Mesendoderm (in vitro differentiated cells): ENCODE measurements at regions not wholly inside any gene's neighbourhood (a gene's known extent, or its start where the extent isn't known, plus 50 kb on each side); places are given as distances from the start of the nearest gene placed in this dataset.

ENCODE experiments used
- DNase-seq: peaks from one replicate; pipeline ENCODE4 v3.0.0; 2013
- H2AK5ac ChIP-seq: 2 replicates; pipeline ENCODE4 v1.6.1; 2013; ENCODE audit warnings: low read length, inconsistent platforms
- H2BK120ac ChIP-seq: 2 replicates; pipeline ENCODE4 v1.6.1; 2013; ENCODE audit warnings: low read depth, mild to moderate bottlenecking, low read length, moderate library complexity, mixed read lengths
- H2BK15ac ChIP-seq: replicated peaks from 2 replicates; pipeline ENCODE4 v1.6.1; 2013; ENCODE audit warnings: low read depth, mild to moderate bottlenecking, moderate library complexity
- H2BK5ac ChIP-seq: 2 replicates; pipeline ENCODE4 v1.6.1; 2013; ENCODE audit warnings: low read length, inconsistent platforms
- H3K18ac ChIP-seq: 2 replicates; pipeline ENCODE4 v1.6.1; 2013; ENCODE audit warnings: mild to moderate bottlenecking, low read length, mixed read lengths
- H3K23ac ChIP-seq: one replicate; pipeline ENCODE4 v1.6.1; 2013; ENCODE audit warnings: low read length
- H3K27ac ChIP-seq: 2 replicates; pipeline ENCODE4 v1.5.1; 2013; ENCODE audit warnings: low read depth, mild to moderate bottlenecking, inconsistent platforms, low read length, moderate library complexity
- H3K27me3 ChIP-seq: 2 replicates; pipeline ENCODE4 v1.6.1; 2013; ENCODE audit warnings: low read length, control low read depth, mild to moderate bottlenecking, inconsistent platforms; ENCODE audit not compliant: insufficient read depth, poor library complexity
- H3K36me3 ChIP-seq: 2 replicates; pipeline ENCODE4 v1.6.1; 2013; ENCODE audit warnings: low read length, inconsistent platforms; ENCODE audit not compliant: control insufficient read depth, insufficient read depth
- H3K4ac ChIP-seq: one replicate; pipeline ENCODE4 v1.6.1; 2013; ENCODE audit warnings: low read depth, mild to moderate bottlenecking, low read length, moderate library complexity
- H3K4me1 ChIP-seq: 2 replicates; pipeline ENCODE4 v1.6.1; 2013; ENCODE audit warnings: low read depth, low read length, inconsistent platforms; ENCODE audit not compliant: control insufficient read depth
- H3K4me2 ChIP-seq: 2 replicates; pipeline ENCODE4 v1.6.1; 2013; ENCODE audit warnings: low read length
- H3K4me3 ChIP-seq: 2 replicates; pipeline ENCODE4 v1.5.1; 2013; ENCODE audit warnings: mild to moderate bottlenecking, low read length
- H3K56ac ChIP-seq: one replicate; pipeline ENCODE4 v1.6.1; 2013; ENCODE audit warnings: low read length
- H3K79me1 ChIP-seq: 2 replicates; pipeline ENCODE4 v1.6.1; 2013; ENCODE audit warnings: low read length, inconsistent platforms
- H3K79me2 ChIP-seq: 2 replicates; pipeline ENCODE4 v1.6.1; 2013; ENCODE audit warnings: mild to moderate bottlenecking, low read length; ENCODE audit not compliant: control insufficient read depth, insufficient read depth
- H3K9ac ChIP-seq: 2 replicates; pipeline ENCODE4 v1.6.1; 2013; ENCODE audit warnings: low read length, inconsistent platforms
- H4K5ac ChIP-seq: one replicate; pipeline ENCODE4 v1.6.1; 2013; ENCODE audit warnings: low read length
- H4K8ac ChIP-seq: one replicate; pipeline ENCODE4 v1.6.1; 2013; ENCODE audit warnings: low read depth, mild to moderate bottlenecking, control low read depth, low read length, moderate library complexity
- WGBS: extraction: QIAGEN DNeasy Blood & Tissue Kit; methylation state at CpG from one replicate; pipeline ENCODE4 v1.1.7; 2013; ENCODE audit warnings: low lambda C conversion rate, missing lambda C conversion rate; ENCODE audit not compliant: insufficient coverage; ENCODE audit errors: extremely low coverage; 5-methylcytosine and 5-hydroxymethylcytosine counted together

DNA sequence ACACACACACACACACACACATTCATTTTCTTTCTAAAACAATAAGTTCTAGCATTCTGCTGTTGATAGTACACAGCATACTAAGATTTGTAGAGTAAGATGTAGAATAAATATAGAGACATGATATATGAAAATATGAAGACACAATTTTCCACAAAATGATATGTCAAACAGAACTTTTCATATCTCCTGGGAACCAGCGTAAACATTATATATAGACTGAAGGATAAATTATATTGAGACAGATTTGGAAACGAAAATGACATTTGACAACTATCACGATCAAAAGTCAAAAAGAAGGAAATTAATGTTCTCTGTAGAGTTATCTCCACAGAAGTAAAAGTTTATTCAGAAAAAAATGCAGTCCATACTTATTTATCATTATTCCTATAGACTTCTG is 1605.7 kb upstream of the SLC10A2 start:
- no CpG with 5 or more reads among the region's 3 CpGs for WGBS
- no peak overlapping the region for H2BK5ac ChIP-seq
- H2BK120ac ChIP-seq = no peak overlapping the region

DNA sequence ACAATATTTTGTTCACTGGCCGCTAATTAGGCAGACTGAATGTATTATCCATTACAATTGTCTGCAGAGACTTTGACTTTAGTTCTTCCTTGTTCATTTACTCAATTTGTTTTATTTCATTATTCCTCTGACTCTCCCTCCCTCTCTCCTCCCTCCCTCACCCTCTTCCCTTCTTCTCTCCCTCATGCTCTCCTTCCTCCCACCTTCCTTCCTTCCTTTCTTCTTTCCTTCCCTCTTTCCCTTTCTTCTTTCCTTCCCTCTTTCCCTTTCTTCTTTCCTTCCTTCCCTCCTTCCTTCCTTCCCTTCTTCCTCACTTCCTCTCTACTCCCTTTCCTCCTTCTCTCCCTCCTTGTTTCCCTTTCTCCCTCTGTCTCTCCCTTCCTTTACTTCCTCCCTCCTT is 1591.0 kb upstream of the SLC10A2 start:
- H4K8ac ChIP-seq = no peak overlapping the region
- H2AK5ac ChIP-seq = no peak overlapping the region
- H3K9ac ChIP-seq = no peak overlapping the region
- H3K27me3 ChIP-seq = no peaks in the 10 kb centered on the region
- H3K36me3 ChIP-seq = no peaks in the 10 kb centered on the region
- WGBS = no CpG with 5 or more reads among the region's 1 CpG
- H3K27ac ChIP-seq = no peak overlapping the region
- H3K4me1 ChIP-seq = no peaks in the 10 kb centered on the region
- H3K4ac ChIP-seq = no peak overlapping the region
- no peaks in the 10 kb centered on the region for H3K79me2 ChIP-seq
- H3K4me2 ChIP-seq = no peak overlapping the region
- H2BK5ac ChIP-seq = no peak overlapping the region
- no peak overlapping the region for H3K56ac ChIP-seq
- DNase-seq = no peak
- H3K4me3 ChIP-seq = no peak overlapping the region
- H2BK15ac ChIP-seq = no peak overlapping the region
- H4K5ac ChIP-seq = no peak overlapping the region
- no peak overlapping the region for H3K23ac ChIP-seq
- H3K79me1 ChIP-seq = no peaks in the 10 kb centered on the region
- H2BK120ac ChIP-seq = no peak overlapping the region
- no peak overlapping the region for H3K18ac ChIP-seq

More for the DNA sequence above, 1605.7 kb upstream of the SLC10A2 start:
- Histone ChIP-seq H3K56ac (no peak overlapping the region), H2BK15ac (no peak overlapping the region), H3K79me2 (no peaks in the 10 kb centered on the region), H3K23ac (no peak overlapping the region), H3K36me3 (no peaks in the 10 kb centered on the region), H3K4me2 (no peak overlapping the region), H3K4me1 (no peaks in the 10 kb centered on the region), H3K27me3 (no peaks in the 10 kb centered on the region), H3K9ac (no peak overlapping the region), H3K4me3 (no peak overlapping the region), H2AK5ac (no peak overlapping the region), H4K8ac (no peak overlapping the region), H3K27ac (no peak overlapping the region), H4K5ac (no peak overlapping the region), H3K4ac (no peak overlapping the region), H3K79me1 (no peaks in the 10 kb centered on the region), H3K18ac (no peak overlapping the region)
- no peak for DNase-seq

DNA sequence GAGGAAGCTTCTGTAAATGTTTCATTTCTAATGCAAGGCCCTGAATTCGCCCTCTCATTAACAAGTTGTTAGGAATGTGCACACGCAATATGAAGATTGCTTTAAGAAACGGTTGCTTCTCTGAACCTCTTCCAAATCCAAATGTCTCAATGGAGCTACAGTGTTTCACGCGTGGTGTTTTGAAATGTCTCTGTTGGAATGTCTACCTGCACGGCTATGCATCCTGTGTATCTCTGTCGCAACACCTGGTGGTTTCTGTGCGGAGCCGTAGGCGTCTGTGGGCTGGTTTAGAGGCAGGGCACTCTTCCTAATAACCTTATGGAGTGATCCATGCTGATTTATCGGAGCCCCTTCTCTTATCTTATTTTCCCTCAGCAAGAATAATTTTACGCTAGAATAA is 1584.2 kb upstream of the SLC10A2 start:
- Histone ChIP-seq H2BK15ac (no peak overlapping the region), H2BK5ac (no peak overlapping the region), H3K4me1 (no peaks in the 10 kb centered on the region), H3K79me2 (no peaks in the 10 kb centered on the region), H4K8ac (no peak overlapping the region), H3K23ac (no peak overlapping the region), H3K9ac (no peak overlapping the region), H4K5ac (no peak overlapping the region), H3K79me1 (no peaks in the 10 kb centered on the region), H3K18ac (no peak overlapping the region), H3K4me2 (no peak overlapping the region), H3K36me3 (no peaks in the 10 kb centered on the region), H3K4me3 (no peak overlapping the region), H3K27ac (no peak overlapping the region), H3K27me3 (no peaks in the 10 kb centered on the region), H3K4ac (no peak overlapping the region), H2BK120ac (no peak overlapping the region), H3K56ac (no peak overlapping the region), H2AK5ac (no peak overlapping the region)
- WGBS = no CpG with 5 or more reads among the region's 12 CpGs
- DNase-seq = no peak

DNA sequence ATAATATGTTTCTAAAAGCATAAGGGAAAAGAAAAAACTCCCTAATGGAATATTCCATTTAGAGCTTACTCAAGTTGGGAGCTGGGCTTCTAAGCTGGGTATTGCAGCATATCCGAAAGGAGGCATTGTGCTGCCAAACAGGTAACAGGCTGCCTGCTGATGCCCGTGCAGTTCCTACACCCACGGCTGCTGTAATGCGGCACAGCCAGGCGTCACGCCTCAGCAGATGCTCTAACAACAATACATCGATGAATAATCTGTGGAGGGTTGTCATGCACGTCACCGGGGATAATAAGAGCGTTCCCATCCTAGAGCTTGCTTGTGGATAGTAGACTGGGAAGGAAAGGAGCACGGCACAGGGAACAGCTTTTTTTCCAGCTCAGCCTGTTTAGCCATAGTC is 1582.1 kb upstream of the SLC10A2 start:
- Histone ChIP-seq H3K56ac (no peak overlapping the region), H2BK15ac (no peak overlapping the region), H3K4me2 (no peak overlapping the region), H2BK120ac (no peak overlapping the region), H3K36me3 (no peaks in the 10 kb centered on the region), H2AK5ac (no peak overlapping the region), H3K79me2 (no peaks in the 10 kb centered on the region), H4K8ac (no peak overlapping the region), H3K79me1 (no peaks in the 10 kb centered on the region), H3K4me1 (no peaks in the 10 kb centered on the region), H3K4ac (no peak overlapping the region), H3K27me3 (no peaks in the 10 kb centered on the region), H3K4me3 (no peak overlapping the region), H2BK5ac (no peak overlapping the region), H3K23ac (no peak overlapping the region), H4K5ac (no peak overlapping the region), H3K27ac (no peak overlapping the region), H3K18ac (no peak overlapping the region), H3K9ac (no peak overlapping the region)
- no peak for DNase-seq
- WGBS = no CpG with 5 or more reads among the region's 11 CpGs

DNA sequence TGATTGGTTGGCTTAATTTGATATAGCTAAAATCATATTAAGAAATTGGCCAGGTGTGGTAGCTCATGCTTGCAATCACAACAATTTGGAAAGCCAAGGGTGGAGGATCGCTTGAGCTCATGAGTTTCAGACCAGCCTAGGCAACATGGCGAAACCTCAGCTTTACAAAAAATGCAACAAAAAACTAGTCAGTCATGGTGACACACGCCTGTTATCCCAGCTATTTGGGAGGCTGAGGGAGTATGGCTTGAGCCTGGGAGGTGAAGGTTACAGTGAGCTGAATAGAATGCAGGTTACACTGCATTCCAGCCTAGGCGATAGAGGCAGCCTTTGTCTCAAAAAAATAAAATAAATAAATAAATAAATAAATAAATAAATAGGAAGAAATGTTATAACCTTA is 1579.6 kb upstream of the SLC10A2 start:
- Histone ChIP-seq H2BK5ac (no peak overlapping the region), H4K5ac (no peak overlapping the region), H2AK5ac (no peak overlapping the region), H2BK15ac (no peak overlapping the region), H3K9ac (no peak overlapping the region), H3K79me2 (no peaks in the 10 kb centered on the region), H3K36me3 (no peaks in the 10 kb centered on the region), H3K23ac (no peak overlapping the region), H3K4me1 (no peaks in the 10 kb centered on the region), H3K4me2 (no peak overlapping the region), H3K79me1 (no peaks in the 10 kb centered on the region), H3K18ac (no peak overlapping the region), H3K27ac (no peak overlapping the region), H3K4me3 (no peak overlapping the region), H3K4ac (no peak overlapping the region), H4K8ac (no peak overlapping the region), H3K27me3 (no peaks in the 10 kb centered on the region), H2BK120ac (no peak overlapping the region), H3K56ac (no peak overlapping the region)
- no CpG with 5 or more reads among the region's 4 CpGs for WGBS
- DNase-seq = peak; percentile 12

DNA sequence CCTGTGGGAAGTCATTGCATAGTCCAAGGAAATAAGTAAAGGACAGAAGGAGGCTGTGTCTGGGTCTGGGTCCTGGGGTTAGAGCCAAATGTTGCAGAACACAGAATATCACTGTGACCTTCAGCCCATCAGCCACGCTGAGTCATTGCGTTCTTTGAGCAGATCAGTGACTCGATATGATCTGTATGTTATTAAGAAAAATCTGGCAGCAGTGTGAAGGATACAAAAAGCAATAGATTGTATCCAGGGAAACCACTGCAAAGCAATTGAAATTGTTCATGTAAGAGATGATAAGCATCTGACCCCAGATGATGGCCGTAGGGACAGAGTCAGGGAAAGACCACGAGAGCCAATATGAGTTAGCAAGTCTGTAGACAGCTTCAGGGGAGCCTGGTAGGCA is 1575.1 kb upstream of the SLC10A2 start:
- H2BK15ac ChIP-seq = no peak overlapping the region
- no peak overlapping the region for H3K4ac ChIP-seq
- H3K4me3 ChIP-seq = no peak overlapping the region
- no peak overlapping the region for H3K23ac ChIP-seq
- no peak overlapping the region for H3K9ac ChIP-seq
- no peak overlapping the region for H3K27ac ChIP-seq
- no peak overlapping the region for H2AK5ac ChIP-seq
- DNase-seq = no peak
- no peak overlapping the region for H4K5ac ChIP-seq
- no peaks in the 10 kb centered on the region for H3K27me3 ChIP-seq
- no peak overlapping the region for H4K8ac ChIP-seq
- no CpG with 5 or more reads among the region's 5 CpGs for WGBS
- no peak overlapping the region for H3K18ac ChIP-seq
- H3K79me1 ChIP-seq = no peaks in the 10 kb centered on the region
- no peaks in the 10 kb centered on the region for H3K36me3 ChIP-seq
- no peaks in the 10 kb centered on the region for H3K4me1 ChIP-seq
- H2BK5ac ChIP-seq = no peak overlapping the region
- no peaks in the 10 kb centered on the region for H3K79me2 ChIP-seq
- H3K56ac ChIP-seq = no peak overlapping the region
- no peak overlapping the region for H2BK120ac ChIP-seq
- H3K4me2 ChIP-seq = no peak overlapping the region
